DOHH2 (cell line): ENCODE measurements at regions not wholly inside any gene's neighbourhood (a gene's known extent, or its start where the extent isn't known, plus 50 kb on each side); places are given as distances from the start of the nearest gene placed in this dataset.

ENCODE experiments used
- H3F3A ChIP-seq: fragments of 200-600 bp; sonication (generic), shearing (Covaris generic); 2 replicates; pipeline ENCODE4 v1.6.0; 2016; ENCODE audit warnings: antibody characterized with exemption, mild to moderate bottlenecking; ENCODE audit not compliant: control insufficient read depth, insufficient read depth
- H3K27ac ChIP-seq: fragments of 200-600 bp; sonication (generic); 2 replicates; pipeline ENCODE4 v1.5.1; 2014; ENCODE audit warnings: low read depth, mild to moderate bottlenecking, low read length, moderate library complexity
- H3K27me3 ChIP-seq: fragments of 200-600 bp; sonication (generic); 2 replicates; pipeline ENCODE4 v1.6.1; 2014; ENCODE audit warnings: mild to moderate bottlenecking, low read length, mixed read lengths; ENCODE audit not compliant: control insufficient read depth
- H3K36me3 ChIP-seq: fragments of 200-600 bp; sonication (generic); 2 replicates; pipeline ENCODE4 v1.6.1; 2014; ENCODE audit warnings: mild to moderate bottlenecking, low read length, moderate library complexity, mixed read lengths; ENCODE audit not compliant: control insufficient read depth
- H3K4me1 ChIP-seq: fragments of 200-600 bp; sonication (generic); 2 replicates; pipeline ENCODE4 v1.6.1; 2014; ENCODE audit warnings: mild to moderate bottlenecking, low read length, mixed read lengths; ENCODE audit not compliant: control insufficient read depth
- H3K4me2 ChIP-seq: fragments of 200-600 bp; sonication (generic); 2 replicates; pipeline ENCODE4 v1.6.0; 2014; ENCODE audit warnings: mild to moderate bottlenecking, low read length, moderate library complexity
- H3K4me3 ChIP-seq: fragments of 200-600 bp; sonication (generic); 2 replicates; pipeline ENCODE4 v1.5.1; 2014; ENCODE audit warnings: mild to moderate bottlenecking, low read length, mixed read lengths
- H3K79me2 ChIP-seq: fragments of 200-600 bp; sonication (generic); 2 replicates; pipeline ENCODE4 v1.6.1; 2014; ENCODE audit warnings: mild to moderate bottlenecking, low read length, mixed read lengths; ENCODE audit not compliant: control insufficient read depth
- H3K9me2 ChIP-seq: fragments of 200-600 bp; sonication (generic); replicated peaks from 2 replicates; pipeline ENCODE4 v1.6.1; 2014; ENCODE audit warnings: mild to moderate bottlenecking, low read length, mixed read lengths; ENCODE audit not compliant: control insufficient read depth
- H3K9me3 ChIP-seq: fragments of 200-600 bp; sonication (generic); 2 replicates; pipeline ENCODE4 v1.6.1; 2014; ENCODE audit warnings: antibody characterized with exemption, low read length, mixed read lengths; ENCODE audit not compliant: control insufficient read depth, insufficient read depth
- H4K20me1 ChIP-seq: fragments of 200-600 bp; sonication (generic); 2 replicates; pipeline ENCODE4 v1.6.0; 2014; ENCODE audit warnings: low read depth, mild to moderate bottlenecking, antibody characterized with exemption, low read length, moderate library complexity; ENCODE audit not compliant: control insufficient read depth, insufficient read depth
- CTCF ChIP-seq: fragments of 200-600 bp; sonication (generic); IDR thresholded peaks from one replicate; pipeline ENCODE4 v1.5.1; 2014; ENCODE audit warnings: antibody characterized with exemption, mild to moderate bottlenecking, low read depth, low read length; ENCODE audit not compliant: poor library complexity, severe bottlenecking
- EZH2phosphoT487 ChIP-seq: fragments of 200-600 bp; sonication (generic); IDR thresholded peaks from 2 replicates; pipeline ENCODE4 v1.6.1; 2017; ENCODE audit warnings: borderline replicate concordance, mild to moderate bottlenecking, antibody characterized with exemption, low read length, moderate library complexity, mixed read lengths

GRCh38 chr21:16588433-16588860 is 858.7 kb downstream of the USP25 start:
- H4K20me1 ChIP-seq, result no peaks in the 10 kb centered on the region
- no peak overlapping the region for H3K4me3 ChIP-seq
- H3K9me3 ChIP-seq, result no peaks in the 10 kb centered on the region
- H3K36me3 ChIP-seq, result no peaks in the 10 kb centered on the region
- H3K27me3 ChIP-seq, result no peaks in the 10 kb centered on the region
- no peak overlapping the region for H3K27ac ChIP-seq
- H3K4me1 ChIP-seq, result no peaks in the 10 kb centered on the region
- no peaks in the 10 kb centered on the region for H3F3A ChIP-seq
- TF ChIP-seq CTCF (no peak), EZH2phosphoT487 (no peak)
- H3K79me2 ChIP-seq, result no peaks in the 10 kb centered on the region
- H3K4me2 ChIP-seq, result no peak overlapping the region
- no peaks in the 10 kb centered on the region for H3K9me2 ChIP-seq

- H3K27ac ChIP-seq, result no peak overlapping the region
- TF ChIP-seq EZH2phosphoT487 (no peak), CTCF (no peak)
- H3K4me1 ChIP-seq, result no peaks in the 10 kb centered on the region
- no peaks in the 10 kb centered on the region for H3K36me3 ChIP-seq
- no peak overlapping the region for H3K4me2 ChIP-seq
- no peak overlapping the region for H3K4me3 ChIP-seq
- no peaks in the 10 kb centered on the region for H3K9me2 ChIP-seq
- H4K20me1 ChIP-seq, result no peaks in the 10 kb centered on the region
- no peaks in the 10 kb centered on the region for H3K27me3 ChIP-seq
- H3F3A ChIP-seq, result no peaks in the 10 kb centered on the region
- H3K79me2 ChIP-seq, result no peaks in the 10 kb centered on the region
- H3K9me3 ChIP-seq, result no peaks in the 10 kb centered on the region
Observed at GRCh38 chr21:16589006-16589898, 859.5 kb downstream of the USP25 start.

- H3K36me3 ChIP-seq, result no peaks in the 10 kb centered on the region
- no peaks in the 10 kb centered on the region for H3K9me2 ChIP-seq
- H3K4me3 ChIP-seq, result no peak overlapping the region
- H3K4me2 ChIP-seq, result no peak overlapping the region
- no peak overlapping the region for H3K27ac ChIP-seq
- H3K9me3 ChIP-seq, result no peaks in the 10 kb centered on the region
- no peaks in the 10 kb centered on the region for H3K27me3 ChIP-seq
- no peaks in the 10 kb centered on the region for H4K20me1 ChIP-seq
- H3K79me2 ChIP-seq, result no peaks in the 10 kb centered on the region
- H3F3A ChIP-seq, result no peaks in the 10 kb centered on the region
- TF ChIP-seq EZH2phosphoT487 (no peak), CTCF (no peak)
- no peaks in the 10 kb centered on the region for H3K4me1 ChIP-seq
Observed at GRCh38 chr21:16590186-16590585, 860.4 kb downstream of the USP25 start.
